Colon (tissue), 2 donors: ENCODE measurements at regions not wholly inside any gene's neighbourhood (a gene's known extent, or its start where the extent isn't known, plus 50 kb on each side); places are given as distances from the start of the nearest gene placed in this dataset.
A peak's percentile ranks its signal among the peaks of the same experiment; 100 is the strongest.

Experiments used
- FAIRE-seq: peaks from 2 replicates; lab custom pipeline; 2012; peaks lifted over from hg19 to GRCh38; lab: Jason Lieb, UNC
- donor health status: control.
- donor health status: control.

- FAIRE-seq: no peak
Observed at GRCh38 chr15:68525815-68526214, 53.0 kb upstream of the CORO2B start.

- no peak for FAIRE-seq
Observed at GRCh38 chr15:68526269-68526668, 52.5 kb upstream of the CORO2B start.

GRCh38 chr15:68526784-68527183 is 52.0 kb upstream of the CORO2B start:
- no peak for FAIRE-seq

- FAIRE-seq: peak; percentile 18
Observed at GRCh38 chr15:68528626-68529290, 50.0 kb upstream of the CORO2B start.
